ENCODE measurements at regions not wholly inside any gene's neighbourhood (a gene's known extent, or its start where the extent isn't known, plus 50 kb on each side); places are given as distances from the start of the nearest gene placed in this dataset.

DNA sequence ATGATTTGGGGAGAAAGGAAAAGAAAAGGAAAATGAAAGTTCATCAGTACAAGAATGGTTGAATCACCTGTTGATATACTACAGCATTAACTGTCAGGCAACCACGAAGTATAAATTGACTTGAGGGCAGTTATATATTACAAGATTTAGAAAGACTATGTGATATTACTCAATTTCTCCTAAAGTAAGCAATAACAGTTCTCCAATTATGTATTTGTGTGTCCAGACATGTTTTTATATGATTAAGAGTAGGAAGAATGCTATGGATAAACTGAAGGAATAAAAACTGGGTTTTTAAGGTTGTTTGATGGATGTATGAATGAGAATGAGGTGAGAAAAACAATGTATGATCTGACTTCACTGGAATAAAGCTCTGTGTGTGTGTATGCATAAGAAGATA lies 2234.4 kb downstream of the ARAP2 start:
- no peaks in the 10 kb centered on the region for H3K9me3 ChIP-seq (replicated peaks in 1 of 2; ENCODE audit: control insufficient read depth in 1 of 2, insufficient read depth in 1 of 2, low read length in 2 of 2)
- peaks cover 0 to 4% (median 2%) of the 10 kb centered on the region in 7 donors for H3K9me3 Mint-ChIP-seq
- H3K27me3 ChIP-seq (ENCODE audit: control insufficient read depth in 2 of 2, insufficient read depth in 2 of 2, low read length in 2 of 2), result no peaks in the 10 kb centered on the region
- H4K20me1 ChIP-seq (ENCODE audit: insufficient read depth, low read length), result no peaks in the 10 kb centered on the region
- H3K27ac Mint-ChIP-seq, result no peak overlapping the region
- H3K4me2 ChIP-seq (replicated peaks; ENCODE audit: extremely low read depth, low read length, poor library complexity, severe bottlenecking), result no peak overlapping the region
- H3K9ac ChIP-seq (ENCODE audit: insufficient read depth, low read length, poor library complexity, severe bottlenecking), result no peak overlapping the region
- TF ChIP-seq, protein P1, sequence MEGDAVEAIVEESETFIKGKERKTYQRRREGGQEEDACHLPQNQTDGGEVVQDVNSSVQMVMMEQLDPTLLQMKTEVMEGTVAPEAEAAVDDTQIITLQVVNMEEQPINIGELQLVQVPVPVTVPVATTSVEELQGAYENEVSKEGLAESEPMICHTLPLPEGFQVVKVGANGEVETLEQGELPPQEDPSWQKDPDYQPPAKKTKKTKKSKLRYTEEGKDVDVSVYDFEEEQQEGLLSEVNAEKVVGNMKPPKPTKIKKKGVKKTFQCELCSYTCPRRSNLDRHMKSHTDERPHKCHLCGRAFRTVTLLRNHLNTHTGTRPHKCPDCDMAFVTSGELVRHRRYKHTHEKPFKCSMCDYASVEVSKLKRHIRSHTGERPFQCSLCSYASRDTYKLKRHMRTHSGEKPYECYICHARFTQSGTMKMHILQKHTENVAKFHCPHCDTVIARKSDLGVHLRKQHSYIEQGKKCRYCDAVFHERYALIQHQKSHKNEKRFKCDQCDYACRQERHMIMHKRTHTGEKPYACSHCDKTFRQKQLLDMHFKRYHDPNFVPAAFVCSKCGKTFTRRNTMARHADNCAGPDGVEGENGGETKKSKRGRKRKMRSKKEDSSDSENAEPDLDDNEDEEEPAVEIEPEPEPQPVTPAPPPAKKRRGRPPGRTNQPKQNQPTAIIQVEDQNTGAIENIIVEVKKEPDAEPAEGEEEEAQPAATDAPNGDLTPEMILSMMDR (IDR thresholded peaks at IDR 0.05), result no peak
- no peaks in the 10 kb centered on the region for H3K27me3 Mint-ChIP-seq (ENCODE audit: low read depth in 3 of 3)
- no peaks in the 10 kb centered on the region for H3K4me1 ChIP-seq (ENCODE audit: control insufficient read depth in 1 of 2, insufficient read depth in 2 of 2, low read length in 2 of 2)
- DNase-seq, result no peak
- WGBS (ENCODE audit: insufficient coverage), result no CpG with 5 or more reads among the region's 1 CpG
- no peaks in the 10 kb centered on the region for H3K36me3 ChIP-seq (replicated peaks in 1 of 2; ENCODE audit: control insufficient read depth in 1 of 2, insufficient read depth in 2 of 2, low read length in 2 of 2)
- intact Hi-C loops (cut with micrococcal nuclease), result no loop called here
- no peak overlapping the region for H2AFZ ChIP-seq (ENCODE audit: insufficient read depth, low read depth, low read length, poor library complexity, severe bottlenecking)
- H3K4me3 Mint-ChIP-seq, result no peak overlapping the region
- H3K4me1 Mint-ChIP-seq, result no peaks in the 10 kb centered on the region
- no peaks in the 10 kb centered on the region for H3K36me3 Mint-ChIP-seq
- H3K79me2 ChIP-seq (ENCODE audit: insufficient read depth, low read length), result no peaks in the 10 kb centered on the region
- no peak overlapping the region for H3K27ac ChIP-seq (ENCODE audit: low read depth in 1 of 2, low read length in 2 of 2)
- no peak overlapping the region for H3K4me3 ChIP-seq (replicated peaks in 1 of 3; ENCODE audit: low read depth in 2 of 3, low read length in 3 of 3)

DNA sequence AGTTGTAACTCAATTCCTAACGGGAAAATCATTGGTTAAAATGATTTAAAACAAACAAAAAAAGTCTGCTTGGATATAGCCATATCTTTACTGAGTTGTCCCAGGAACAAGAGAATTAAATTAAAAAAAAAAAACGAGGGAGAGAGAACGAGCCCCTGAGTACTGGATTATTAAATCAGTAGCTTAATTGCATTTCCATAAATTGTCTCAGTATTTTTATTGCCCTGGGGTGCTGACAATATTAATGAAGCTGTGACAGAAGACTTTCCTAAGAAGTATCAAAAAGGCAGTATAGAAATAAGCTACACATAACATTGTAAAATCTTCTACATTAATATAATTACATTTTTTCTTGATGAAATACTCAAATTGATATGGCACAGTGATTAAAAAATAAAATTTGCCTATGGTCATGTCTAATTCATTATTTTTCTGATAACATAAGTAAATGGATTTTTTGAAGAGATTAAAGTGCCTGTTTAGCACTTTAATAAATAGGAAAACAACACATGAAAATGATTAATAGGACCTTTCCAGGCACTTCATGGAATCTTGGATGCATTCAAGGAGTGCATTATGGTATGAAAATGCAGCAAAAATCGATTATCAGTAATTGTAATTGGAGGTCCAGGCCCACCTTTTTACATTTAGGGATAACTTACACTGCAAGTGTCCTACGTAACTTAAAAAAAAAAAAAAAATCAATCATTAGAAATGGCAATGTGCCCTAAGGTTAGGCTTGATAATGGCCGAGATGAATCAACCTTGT lies 2233.4 kb downstream of the ARAP2 start:
- Mint-ChIP-seq H3K9me3 (peaks cover 0 to 4% (median 2%) of the 10 kb centered on the region in 7 donors), H3K27ac (no peak overlapping the region), H3K36me3 (no peaks in the 10 kb centered on the region), H3K4me1 (no peaks in the 10 kb centered on the region), H3K4me3 (no peak overlapping the region), H3K27me3 (ENCODE audit: low read depth in 3 of 3) (no peaks in the 10 kb centered on the region)
- no peaks in the 10 kb centered on the region for H3K36me3 ChIP-seq (replicated peaks in 1 of 2; ENCODE audit: control insufficient read depth in 1 of 2, insufficient read depth in 2 of 2, low read length in 2 of 2)
- intact Hi-C loops (cut with micrococcal nuclease), result no loop called here
- no peak overlapping the region for H3K27ac ChIP-seq (ENCODE audit: low read depth in 1 of 2, low read length in 2 of 2)
- H3K9me3 ChIP-seq (replicated peaks in 1 of 2; ENCODE audit: control insufficient read depth in 1 of 2, insufficient read depth in 1 of 2, low read length in 2 of 2), result no peaks in the 10 kb centered on the region
- H3K4me3 ChIP-seq (replicated peaks in 1 of 3; ENCODE audit: low read depth in 2 of 3, low read length in 3 of 3), result no peak overlapping the region
- H3K79me2 ChIP-seq (ENCODE audit: insufficient read depth, low read length), result no peaks in the 10 kb centered on the region
- H4K20me1 ChIP-seq (ENCODE audit: insufficient read depth, low read length), result no peaks in the 10 kb centered on the region
- DNase-seq, result no peak
- H2AFZ ChIP-seq (ENCODE audit: insufficient read depth, low read depth, low read length, poor library complexity, severe bottlenecking), result no peak overlapping the region
- TF ChIP-seq, protein P1 (IDR thresholded peaks at IDR 0.05), result no peak
- no CpG with 5 or more reads among the region's 6 CpGs for WGBS (ENCODE audit: insufficient coverage)
- no peaks in the 10 kb centered on the region for H3K27me3 ChIP-seq (ENCODE audit: control insufficient read depth in 2 of 2, insufficient read depth in 2 of 2, low read length in 2 of 2)
- H3K4me1 ChIP-seq (ENCODE audit: control insufficient read depth in 1 of 2, insufficient read depth in 2 of 2, low read length in 2 of 2), result no peaks in the 10 kb centered on the region
- H3K4me2 ChIP-seq (replicated peaks; ENCODE audit: extremely low read depth, low read length, poor library complexity, severe bottlenecking), result no peak overlapping the region
- H3K9ac ChIP-seq (ENCODE audit: insufficient read depth, low read length, poor library complexity, severe bottlenecking), result no peak overlapping the region
